PC-9 (cell line): ENCODE measurements at regions not wholly inside any gene's neighbourhood (a gene's known extent, or its start where the extent isn't known, plus 50 kb on each side); places are given as distances from the start of the nearest gene placed in this dataset.
A peak's percentile ranks its signal among the peaks of the same experiment; 100 is the strongest.

Experiments
- BruUV-seq: library from RNA; stranded (reverse); fragments of 400-500 nt; replicated peaks from 2 replicates; lab custom pipeline; 2021; lab: Mats Ljungman, UMichigan
- CTCF ChIA-PET: fragments of 300-600 bp; sonication (Branson Sonifier 250); formaldehyde crosslinking; loops from one replicate; lab custom pipeline; 2022; ENCODE audit warnings: antibody characterized with exemption; lab: Charles Lee
- POLR2A ChIA-PET: fragments of 300-600 bp; sonication (Branson Sonifier 250); formaldehyde crosslinking; loops from one replicate; lab custom pipeline; 2022; ENCODE audit warnings: antibody characterized with exemption; ENCODE audit not compliant: unreplicated experiment; lab: Charles Lee
- DNase-seq, 2 experiments: peaks; one replicate each; pipeline versions ENCODE4 v3.0.0 to v3.0.0-alpha.2; 2015 to 2022; ENCODE audit warnings: mixed read lengths in 1 of 2
- H2AFZ ChIP-seq: fragments of 200-600 bp; sonication (generic); 2 replicates; pipeline ENCODE4 v1.8.1; 2017; ENCODE audit warnings: antibody characterized with exemption
- H3F3A ChIP-seq: fragments of 200-600 bp; sonication (generic); 2 replicates; pipeline ENCODE4 v1.8.1; 2017; ENCODE audit warnings: antibody characterized with exemption, mild to moderate bottlenecking, low read depth; ENCODE audit not compliant: insufficient read depth
- H3K27ac ChIP-seq: fragments of 200-600 bp; sonication (generic); 2 replicates; pipeline ENCODE4 v1.6.1; 2016; ENCODE audit warnings: mixed run types
- H3K27me3 ChIP-seq: fragments of 200-600 bp; sonication (generic); 2 replicates; pipeline ENCODE4 v1.6.1; 2016; ENCODE audit warnings: low read depth, mixed run types; ENCODE audit not compliant: insufficient read depth
- H3K36me3 ChIP-seq: fragments of 200-600 bp; sonication (generic); 2 replicates; pipeline ENCODE4 v1.6.1; 2016; ENCODE audit warnings: low read depth, mixed run types
- H3K4me1 ChIP-seq: fragments of 200-600 bp; sonication (generic); replicated peaks from 2 replicates; pipeline ENCODE4 v1.6.1; 2016; ENCODE audit warnings: mixed run types; ENCODE audit not compliant: insufficient read depth
- H3K4me2 ChIP-seq: fragments of 200-600 bp; sonication (generic); 2 replicates; pipeline ENCODE4 v1.6.1; 2017; ENCODE audit warnings: mixed run types
- H3K4me3 ChIP-seq: fragments of 200-600 bp; sonication (generic); 2 replicates; pipeline ENCODE4 v1.6.1; 2016; ENCODE audit warnings: mixed run types
- H3K79me2 ChIP-seq: fragments of 200-600 bp; sonication (generic); 2 replicates; pipeline ENCODE4 v1.6.1; 2017; ENCODE audit warnings: low read depth, mixed run types
- H3K9me2 ChIP-seq: fragments of 200-600 bp; sonication (generic); 2 replicates; pipeline ENCODE4 v1.8.1; 2017; ENCODE audit warnings: mild to moderate bottlenecking; ENCODE audit not compliant: insufficient read depth
- H3K9me3 ChIP-seq: fragments of 200-600 bp; sonication (generic); 2 replicates; pipeline ENCODE4 v1.8.1; 2016; ENCODE audit warnings: low read depth; ENCODE audit not compliant: insufficient read depth
- H4K20me1 ChIP-seq: fragments of 200-600 bp; sonication (generic); 2 replicates; pipeline ENCODE4 v1.8.1; 2017; ENCODE audit not compliant: insufficient read depth
- EZH2 ChIP-seq: fragments of 200-600 bp; sonication (generic); IDR thresholded peaks from 2 replicates; pipeline ENCODE4 v1.8.0; 2017; ENCODE audit warnings: antibody characterized with exemption, low read depth
- intact Hi-C: fragments of 100-400 bp; cut with micrococcal nuclease; formaldehyde crosslinking; loops from one replicate; pipeline ENCODE4 v1.10.0; 2022; ENCODE audit not compliant: unreplicated experiment
- TF ChIP-seq, protein P1 (sequence below): fragments of 200-600 bp; sonication (generic); conservative IDR thresholded peaks from 2 replicates; pipeline ENCODE4 v1.6.1; 2017; ENCODE audit warnings: mixed run types, antibody characterized with exemption, mild to moderate bottlenecking, moderate library complexity

- no peaks in the 10 kb centered on the region for H3K9me3 ChIP-seq
- peak overlapping the region; percentile 63 for H3K4me2 ChIP-seq
- no peaks in the 10 kb centered on the region for H3K79me2 ChIP-seq
- ChIA-PET CTCF (no interaction called here), POLR2A (no interaction called here)
- no peak overlapping the region for H3K4me3 ChIP-seq
- H4K20me1 ChIP-seq = no peaks in the 10 kb centered on the region
- 0 out of 2 replicates have a peak overlapping the region, but pooled peaks have one; percentile 2 for H3K27ac ChIP-seq
- BruUV-seq = no TSS peak
- TF ChIP-seq, protein P1, sequence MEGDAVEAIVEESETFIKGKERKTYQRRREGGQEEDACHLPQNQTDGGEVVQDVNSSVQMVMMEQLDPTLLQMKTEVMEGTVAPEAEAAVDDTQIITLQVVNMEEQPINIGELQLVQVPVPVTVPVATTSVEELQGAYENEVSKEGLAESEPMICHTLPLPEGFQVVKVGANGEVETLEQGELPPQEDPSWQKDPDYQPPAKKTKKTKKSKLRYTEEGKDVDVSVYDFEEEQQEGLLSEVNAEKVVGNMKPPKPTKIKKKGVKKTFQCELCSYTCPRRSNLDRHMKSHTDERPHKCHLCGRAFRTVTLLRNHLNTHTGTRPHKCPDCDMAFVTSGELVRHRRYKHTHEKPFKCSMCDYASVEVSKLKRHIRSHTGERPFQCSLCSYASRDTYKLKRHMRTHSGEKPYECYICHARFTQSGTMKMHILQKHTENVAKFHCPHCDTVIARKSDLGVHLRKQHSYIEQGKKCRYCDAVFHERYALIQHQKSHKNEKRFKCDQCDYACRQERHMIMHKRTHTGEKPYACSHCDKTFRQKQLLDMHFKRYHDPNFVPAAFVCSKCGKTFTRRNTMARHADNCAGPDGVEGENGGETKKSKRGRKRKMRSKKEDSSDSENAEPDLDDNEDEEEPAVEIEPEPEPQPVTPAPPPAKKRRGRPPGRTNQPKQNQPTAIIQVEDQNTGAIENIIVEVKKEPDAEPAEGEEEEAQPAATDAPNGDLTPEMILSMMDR = no peak
- no peak for TF ChIP-seq EZH2
- no peaks in the 10 kb centered on the region for H3K9me2 ChIP-seq
- no peak overlapping the region for H2AFZ ChIP-seq
- no peaks in the 10 kb centered on the region for H3K27me3 ChIP-seq
- no peaks in the 10 kb centered on the region for H3K36me3 ChIP-seq
- intact Hi-C loops = loop anchor here (5.0 kb wide), 1 partner anchor 64 kb away; no protein-coding TSS in a partner anchor
- peaks cover 29% of the 10 kb centered on the region for H3K4me1 ChIP-seq
- DNase-seq = no peak
- H3F3A ChIP-seq = peaks cover 18% of the 10 kb centered on the region
Observed at GRCh38 chr2:120563616-120564015, 172.1 kb upstream of the GLI2 start.

DNA sequence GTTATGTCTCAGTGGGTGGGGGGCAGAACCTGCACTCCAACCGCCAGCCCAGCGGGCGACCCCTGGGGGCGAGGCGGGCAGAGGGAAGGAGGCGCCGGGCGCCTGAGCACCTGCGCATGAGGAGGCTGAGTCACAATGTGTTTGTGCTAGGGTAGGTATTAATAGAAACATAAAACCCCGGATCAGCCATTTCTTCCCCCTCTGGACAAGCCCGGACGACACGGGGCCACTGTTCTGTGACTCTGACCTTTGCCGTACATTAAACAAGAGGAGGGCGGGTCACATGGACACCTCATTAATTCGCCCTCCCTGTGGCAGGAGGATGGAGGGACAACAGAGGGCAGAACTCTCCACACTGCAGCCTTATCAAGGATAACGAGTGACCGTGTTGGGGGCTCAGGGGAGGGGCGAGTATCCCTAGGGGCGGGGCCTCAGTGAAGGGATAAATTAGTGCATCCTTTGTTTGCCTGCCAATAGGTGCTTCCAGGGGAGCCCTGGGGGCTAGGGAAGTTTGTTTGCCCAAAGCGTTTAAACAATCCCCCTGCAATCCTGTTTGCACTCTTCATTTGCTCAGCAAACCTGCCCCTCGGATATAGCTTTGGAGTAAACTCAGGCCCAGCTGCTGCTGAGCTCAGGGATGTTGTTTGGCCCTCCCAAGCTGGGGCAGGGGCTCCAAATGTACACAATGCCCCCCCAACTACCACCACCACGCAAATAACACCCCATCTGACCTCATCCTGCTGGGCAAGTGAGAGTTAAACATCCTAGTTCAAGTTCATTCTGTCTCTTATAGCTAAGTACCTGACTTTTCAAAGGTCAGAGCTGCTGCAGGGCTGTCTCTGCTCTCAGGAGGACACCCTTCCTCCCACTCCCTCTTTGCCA is 171.2 kb upstream of the GLI2 start:
- Histone ChIP-seq H2AFZ (no peak overlapping the region), H3K4me3 (no peak overlapping the region; the same call in 1 of the 2 replicates), H3K9me2 (no peaks in the 10 kb centered on the region), H3F3A (peaks cover 18% of the 10 kb centered on the region), H3K9me3 (no peaks in the 10 kb centered on the region), H3K36me3 (no peaks in the 10 kb centered on the region), H3K27me3 (no peaks in the 10 kb centered on the region), H3K4me2 (peak overlapping the region; percentile 63), H3K79me2 (no peaks in the 10 kb centered on the region), H3K4me1 (peaks cover 29% of the 10 kb centered on the region), H4K20me1 (no peaks in the 10 kb centered on the region), H3K27ac (0 out of 2 replicates have a peak overlapping the region, but pooled peaks have one; percentile 2)
- TF ChIP-seq EZH2 = no peak
- TF ChIP-seq, protein P1 = peak; percentile 37; the same call in 1 of the 2 replicates
- intact Hi-C loops = loop anchor here (5.0 kb wide), 1 partner anchor 63 kb away; no protein-coding TSS in a partner anchor
- no TSS peak for BruUV-seq
- DNase-seq = peak; percentile 58 to 74
- ChIA-PET POLR2A (interaction anchor here (0.6 kb wide), 1 partner anchor 30 kb away, joined by 3 read pairs; no protein-coding TSS in a partner anchor), CTCF (interaction anchor here (0.7 kb wide), 1 partner anchor 92 kb away, joined by 3 read pairs; no protein-coding TSS in a partner anchor)

GRCh38 chr2:120565095-120565460 is 170.6 kb upstream of the GLI2 start:
- no TSS peak for BruUV-seq
- Histone ChIP-seq H3K27ac (no peak overlapping the region), H3K9me3 (no peaks in the 10 kb centered on the region), H3F3A (peaks cover 13% of the 10 kb centered on the region), H3K79me2 (no peaks in the 10 kb centered on the region), H3K4me3 (no peak overlapping the region), H3K4me1 (peaks cover 29% of the 10 kb centered on the region), H2AFZ (no peak overlapping the region), H4K20me1 (no peaks in the 10 kb centered on the region), H3K9me2 (no peaks in the 10 kb centered on the region), H3K36me3 (no peaks in the 10 kb centered on the region), H3K27me3 (no peaks in the 10 kb centered on the region), H3K4me2 (peak overlapping the region; percentile 63)
- ChIA-PET CTCF (interaction anchor here (0.7 kb wide), 1 partner anchor 91 kb away, joined by 3 read pairs; no protein-coding TSS in a partner anchor), POLR2A (interaction anchor here (0.6 kb wide), 1 partner anchor 30 kb away, joined by 3 read pairs; no protein-coding TSS in a partner anchor)
- TF ChIP-seq EZH2 = no peak
- TF ChIP-seq, protein P1 = no peak
- intact Hi-C loops = no loop called here
- no peak for DNase-seq
